A673 (cell line): ENCODE measurements at regions not wholly inside any gene's neighbourhood (a gene's known extent, or its start where the extent isn't known, plus 50 kb on each side); places are given as distances from the start of the nearest gene placed in this dataset.

Experiments
- BruUV-seq: library from RNA; stranded (reverse); fragments of 400-500 nt; replicated peaks from 2 replicates; lab custom pipeline; 2021; lab: Mats Ljungman, UMichigan
- CTCF ChIA-PET: fragments of 300-600 bp; sonication (Branson Sonifier 250); formaldehyde crosslinking; loops from one replicate; lab custom pipeline; 2022; ENCODE audit warnings: antibody characterized with exemption; lab: Charles Lee
- POLR2A ChIA-PET: fragments of 300-600 bp; sonication (Branson Sonifier 250); formaldehyde crosslinking; loops from one replicate; lab custom pipeline; 2022; ENCODE audit warnings: antibody characterized with exemption; ENCODE audit not compliant: low non-redundant PET; lab: Charles Lee
- DNase-seq: peaks from one replicate; pipeline ENCODE4 v3.0.0-alpha.2; 2015; ENCODE audit warnings: low spot score
- H3K27ac ChIP-seq: fragments of 200-600 bp; sonication (generic); 2 replicates; pipeline ENCODE4 v1.5.1; 2016; ENCODE audit warnings: mixed run types, low read depth, mild to moderate bottlenecking, mixed read lengths, antibody characterized with exemption, low read length; ENCODE audit not compliant: poor library complexity, severe bottlenecking
- H3K27me3 ChIP-seq: fragments of 200-600 bp; sonication (generic); replicated peaks from 2 replicates; pipeline ENCODE4 v1.6.1; 2017; ENCODE audit warnings: mixed run types, low read depth, mild to moderate bottlenecking, mixed read lengths, antibody characterized with exemption, low read length; ENCODE audit not compliant: insufficient read depth, poor library complexity
- H3K36me3 ChIP-seq: fragments of 200-600 bp; sonication (generic); 2 replicates; pipeline ENCODE4 v1.6.1; 2016; ENCODE audit warnings: mixed run types, mild to moderate bottlenecking, mixed read lengths, antibody characterized with exemption, low read length; ENCODE audit not compliant: insufficient read depth, poor library complexity, severe bottlenecking
- H3K4me1 ChIP-seq: fragments of 200-600 bp; sonication (generic); 2 replicates; pipeline ENCODE4 v1.6.1; 2017; ENCODE audit warnings: mixed run types, mild to moderate bottlenecking, mixed read lengths, antibody characterized with exemption, low read length; ENCODE audit not compliant: insufficient read depth, poor library complexity, severe bottlenecking
- H3K4me3 ChIP-seq: fragments of 200-600 bp; sonication (generic); 2 replicates; pipeline ENCODE4 v1.5.1; 2016; ENCODE audit warnings: low read depth, mixed run types, mild to moderate bottlenecking, mixed read lengths, low read length; ENCODE audit not compliant: poor library complexity, severe bottlenecking
- H3K9me3 ChIP-seq: fragments of 200-600 bp; sonication (generic); 2 replicates; pipeline ENCODE4 v1.6.1; 2016; ENCODE audit warnings: mixed run types, low read depth, mild to moderate bottlenecking, mixed read lengths, antibody characterized with exemption, low read length; ENCODE audit not compliant: poor library complexity, severe bottlenecking
- CTCF ChIP-seq: fragments of 300-800, 200-600 bp; sonication (generic); conservative IDR thresholded peaks from 2 replicates; pipeline ENCODE4 v1.5.1; 2017; ENCODE audit warnings: low read depth, mild to moderate bottlenecking, antibody characterized with exemption, low read length, moderate library complexity, mixed read lengths
- EZH2 ChIP-seq: fragments of 200-600 bp; sonication (generic); IDR thresholded peaks from 2 replicates; pipeline ENCODE4 v1.6.1; 2017; ENCODE audit warnings: borderline replicate concordance, low read depth, mild to moderate bottlenecking, mixed read lengths, antibody characterized with exemption, low read length; ENCODE audit not compliant: poor library complexity, severe bottlenecking
- intact Hi-C: fragments of 100-400 bp; cut with micrococcal nuclease; formaldehyde crosslinking; loops from one replicate; pipeline ENCODE4 v1.10.0; 2022; ENCODE audit not compliant: unreplicated experiment

- H3K27ac ChIP-seq = no peak overlapping the region
- ChIA-PET POLR2A (no interaction called here), CTCF (no interaction called here)
- no peak overlapping the region for H3K4me3 ChIP-seq
- DNase-seq = no peak
- H3K4me1 ChIP-seq = no peaks in the 10 kb centered on the region
- H3K9me3 ChIP-seq = peaks cover 4% of the 10 kb centered on the region
- no peaks in the 10 kb centered on the region for H3K36me3 ChIP-seq
- intact Hi-C loops = no loop called here
- TF ChIP-seq CTCF (no peak), EZH2 (no peak)
- BruUV-seq = no TSS peak
- no peaks in the 10 kb centered on the region for H3K27me3 ChIP-seq
Measured at GRCh38 chr16:6105115-6105514, 1007.5 kb upstream of the EEF2KMT start.

- Histone ChIP-seq H3K27ac (no peak overlapping the region), H3K9me3 (peaks cover 4% of the 10 kb centered on the region), H3K4me1 (no peaks in the 10 kb centered on the region), H3K36me3 (no peaks in the 10 kb centered on the region), H3K27me3 (no peaks in the 10 kb centered on the region), H3K4me3 (no peak overlapping the region)
- TF ChIP-seq CTCF = no peak
- no peak for TF ChIP-seq EZH2
- ChIA-PET POLR2A (no interaction called here), CTCF (no interaction called here)
- intact Hi-C loops = no loop called here
- DNase-seq = no peak
- no TSS peak for BruUV-seq
Measured at GRCh38 chr16:6104428-6104827, 1006.8 kb upstream of the EEF2KMT start.

- ChIA-PET CTCF (no interaction called here), POLR2A (no interaction called here)
- H3K4me3 ChIP-seq = no peak overlapping the region
- no peaks in the 10 kb centered on the region for H3K36me3 ChIP-seq
- H3K27ac ChIP-seq = no peak overlapping the region
- DNase-seq = no peak
- no peaks in the 10 kb centered on the region for H3K4me1 ChIP-seq
- no peak for TF ChIP-seq EZH2
- TF ChIP-seq CTCF = no peak
- intact Hi-C loops = no loop called here
- peaks cover 4% of the 10 kb centered on the region for H3K9me3 ChIP-seq
- no peaks in the 10 kb centered on the region for H3K27me3 ChIP-seq
- no TSS peak for BruUV-seq
Measured at GRCh38 chr16:6103561-6103960, 1006.0 kb upstream of the EEF2KMT start.
